Effector CD4-positive, alpha-beta T cell (primary cell): ENCODE measurements at regions not wholly inside any gene's neighbourhood (a gene's known extent, or its start where the extent isn't known, plus 50 kb on each side); places are given as distances from the start of the nearest gene placed in this dataset.

Experiments used
- DNase-seq: peaks from one replicate; pipeline ENCODE4 v3.0.0-alpha.2; 2020

- DNase-seq, result no peak
Observed at GRCh38 chr2:234334756-234335155, 162.1 kb downstream of the ARL4C start.

- no peak for DNase-seq
Observed at GRCh38 chr2:234334151-234334550, 162.7 kb downstream of the ARL4C start.

GRCh38 chr2:234333168-234334130 is 163.4 kb downstream of the ARL4C start:
- DNase-seq, result no peak

GRCh38 chr2:234331966-234332365 is 164.9 kb downstream of the ARL4C start:
- DNase-seq, result no peak

- no peak for DNase-seq
Observed at GRCh38 chr2:234331566-234331965, 165.3 kb downstream of the ARL4C start.

- no peak for DNase-seq
Observed at GRCh38 chr2:234330902-234331301, 166.0 kb downstream of the ARL4C start.

- DNase-seq, result no peak
Observed at GRCh38 chr2:234329202-234329960, 167.5 kb downstream of the ARL4C start.

GRCh38 chr2:234328444-234328990 is 168.4 kb downstream of the ARL4C start:
- DNase-seq, result no peak

- DNase-seq, result no peak
Observed at GRCh38 chr2:234326694-234327093, 170.2 kb downstream of the ARL4C start.

- no peak for DNase-seq
Observed at GRCh38 chr2:234324116-234324515, 172.8 kb downstream of the ARL4C start.

- DNase-seq, result no peak
Observed at GRCh38 chr2:234322766-234323465, 174.0 kb downstream of the ARL4C start.

- no peak for DNase-seq
Observed at GRCh38 chr2:234320066-234320465, 176.8 kb downstream of the ARL4C start.

GRCh38 chr2:234318361-234318760 is 178.5 kb downstream of the ARL4C start:
- DNase-seq, result no peak

GRCh38 chr2:234313558-234313957 is 183.3 kb downstream of the ARL4C start:
- DNase-seq, result no peak

- no peak for DNase-seq
Observed at GRCh38 chr2:234310166-234310565, 186.7 kb downstream of the ARL4C start.

- no peak for DNase-seq
Observed at GRCh38 chr2:234309431-234309830, 187.4 kb downstream of the ARL4C start.

- peak; percentile 62 for DNase-seq
Observed at GRCh38 chr2:234308813-234309195, 188.1 kb downstream of the ARL4C start.

GRCh38 chr2:234308073-234308812 is 188.6 kb downstream of the ARL4C start:
- no peak for DNase-seq

- DNase-seq, result no peak
Observed at GRCh38 chr2:234307322-234307961, 189.4 kb downstream of the ARL4C start.

- DNase-seq, result no peak
Observed at GRCh38 chr2:234306426-234307173, 190.3 kb downstream of the ARL4C start.

- DNase-seq, result no peak
Observed at GRCh38 chr2:234305846-234306245, 191.0 kb downstream of the ARL4C start.
